ENCODE measurements at regions not wholly inside any gene's neighbourhood (a gene's known extent, or its start where the extent isn't known, plus 50 kb on each side); places are given as distances from the start of the nearest gene placed in this dataset.

- DNase-seq: no peak
These were observed 105.6 kb upstream of the HABP2 start for GRCh38 chr10:113447278-113447677.

- no peak for DNase-seq
These were observed 103.7 kb upstream of the HABP2 start for GRCh38 chr10:113449006-113449695.

- DNase-seq: no peak
These were observed 102.6 kb upstream of the HABP2 start for GRCh38 chr10:113450046-113450804.

- DNase-seq: no peak
These were observed 101.9 kb upstream of the HABP2 start for GRCh38 chr10:113450906-113451305.

- no peak for DNase-seq
These were observed 100.6 kb upstream of the HABP2 start for GRCh38 chr10:113452146-113452845.

DNA sequence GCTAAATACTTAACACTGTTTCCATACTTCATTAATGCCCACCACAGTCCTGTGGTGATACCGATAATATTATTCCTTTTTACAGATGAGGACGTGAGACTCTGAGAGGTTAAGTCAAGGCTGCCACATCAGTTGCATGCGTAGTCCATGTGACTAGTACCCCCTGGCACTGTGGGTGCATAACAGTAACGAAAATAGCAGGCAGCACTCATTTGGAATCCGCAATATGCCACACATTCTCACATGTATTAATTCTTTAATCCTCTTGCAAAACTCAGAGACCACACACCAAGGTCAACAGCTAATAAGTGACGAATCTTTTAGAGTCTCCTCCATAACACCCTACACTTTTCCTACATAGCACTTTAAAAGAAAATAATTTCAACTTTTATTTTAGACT is 99.5 kb upstream of the HABP2 start:
- no peak for DNase-seq

DNA sequence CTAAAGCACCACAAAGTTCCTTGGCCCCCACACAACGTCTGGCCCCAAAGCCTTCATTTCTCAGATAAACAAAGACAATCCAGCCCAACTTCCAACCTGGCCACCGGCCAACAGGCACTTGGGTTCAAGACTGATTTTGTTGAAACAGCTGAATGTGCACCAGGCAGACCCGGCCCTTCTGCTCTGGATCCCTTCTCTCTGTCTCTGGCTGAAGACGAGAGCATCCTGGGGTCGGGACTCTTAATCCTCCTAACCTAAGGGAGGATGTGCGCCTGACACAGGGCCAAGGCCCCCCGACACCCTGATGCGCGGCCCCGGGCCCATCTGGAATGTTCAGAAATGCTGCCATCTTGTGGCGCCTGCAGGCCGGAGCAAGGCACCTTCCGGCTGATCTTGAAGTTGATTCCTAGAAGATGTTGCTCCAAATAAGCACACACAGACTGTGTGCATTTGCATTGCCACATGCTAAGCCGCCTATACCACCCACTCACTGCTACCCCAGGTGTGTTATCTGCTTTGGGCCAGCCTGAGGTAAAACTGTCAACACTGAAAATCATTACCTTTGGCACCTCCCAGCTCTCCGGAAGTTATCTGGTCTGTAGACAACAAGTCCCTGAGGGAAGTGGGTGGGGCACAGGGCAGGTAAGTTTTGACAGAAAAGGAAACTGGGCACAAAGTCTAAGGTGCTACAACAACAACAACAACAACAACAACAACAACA is 98.4 kb upstream of the HABP2 start:
- no peak for DNase-seq

DNA sequence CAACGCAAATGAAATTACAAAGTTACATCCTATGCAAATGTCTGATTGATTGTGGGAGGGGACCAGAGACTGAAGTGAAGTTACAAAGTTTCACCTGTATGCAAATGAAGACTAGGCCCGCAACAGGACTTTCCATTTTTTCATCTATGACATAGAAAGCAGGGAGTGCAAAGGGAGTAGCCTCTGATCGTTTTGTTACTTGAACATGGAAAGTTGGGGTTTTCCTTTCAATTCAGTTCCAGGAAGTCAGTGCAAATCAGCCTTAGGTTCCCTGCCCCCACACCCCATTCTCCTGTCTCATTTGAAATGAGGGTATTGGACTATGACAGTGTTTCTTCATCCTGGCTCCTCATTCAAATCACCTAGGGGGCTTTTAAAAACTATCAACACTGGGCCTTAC is 96.9 kb upstream of the HABP2 start:
- DNase-seq: no peak

DNA sequence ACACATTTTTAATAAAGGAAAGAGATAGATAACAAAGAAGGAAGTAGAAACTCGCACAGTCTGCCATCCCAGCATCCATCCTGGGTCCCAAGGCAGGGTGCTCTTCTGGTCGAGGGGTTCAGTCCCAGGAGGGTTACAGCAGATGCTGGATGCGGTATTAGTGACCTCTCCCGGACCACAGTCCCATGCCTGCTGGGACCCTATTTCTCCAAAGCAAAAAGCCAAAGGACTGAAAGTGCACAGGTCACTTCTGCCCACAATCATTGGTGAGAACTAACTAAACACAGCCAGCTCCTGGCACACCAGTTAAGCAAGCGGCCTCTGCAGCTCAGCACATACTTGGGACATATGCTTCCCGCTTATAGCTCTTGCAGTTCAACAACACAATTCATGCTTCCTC is 96.1 kb upstream of the HABP2 start:
- DNase-seq: no peak

- no peak for DNase-seq
These were observed 95.4 kb upstream of the HABP2 start for GRCh38 chr10:113457408-113457807.

GRCh38 chr10:113458451-113458850 is 94.4 kb upstream of the HABP2 start:
- DNase-seq: no peak

GRCh38 chr10:113458944-113459343 is 93.9 kb upstream of the HABP2 start:
- DNase-seq: no peak

DNA sequence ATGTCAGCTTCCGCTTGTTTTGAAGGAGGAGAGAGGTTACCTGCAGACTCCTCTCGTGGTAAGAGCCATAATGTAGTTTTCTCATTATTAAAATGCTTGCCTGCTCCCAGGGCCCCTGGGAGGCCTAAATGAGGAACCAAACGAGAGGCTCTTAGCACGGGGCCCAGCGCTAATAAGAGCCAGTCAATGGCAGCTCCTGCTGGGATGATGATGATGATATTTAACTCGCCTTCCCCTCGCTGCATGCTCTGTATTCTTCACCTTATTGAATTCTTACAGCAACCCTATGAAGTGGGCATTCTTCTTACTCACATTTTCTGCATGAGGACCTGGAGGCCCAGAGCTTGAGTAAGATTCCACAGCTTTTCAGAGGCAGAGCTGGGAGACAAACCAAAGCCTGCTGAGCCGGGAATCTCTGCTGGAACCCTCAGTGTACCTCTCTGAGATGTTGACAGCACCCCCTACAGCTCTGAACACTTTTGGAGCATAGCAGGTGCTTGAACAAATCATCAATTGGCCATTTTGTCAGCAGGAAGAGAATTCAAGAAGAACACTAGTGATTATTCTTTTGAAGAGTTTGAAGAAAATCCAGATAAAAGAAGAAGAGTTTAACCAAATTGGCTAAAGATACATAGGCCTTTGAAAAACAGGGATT is 93.1 kb upstream of the HABP2 start:
- no peak for DNase-seq

- no peak for DNase-seq
These were observed 89.8 kb upstream of the HABP2 start for GRCh38 chr10:113463083-113463482.

- no peak for DNase-seq
These were observed 89.1 kb upstream of the HABP2 start for GRCh38 chr10:113463777-113464176.

- no peak for DNase-seq
These were observed 83.1 kb upstream of the HABP2 start for GRCh38 chr10:113469796-113470195.

DNA sequence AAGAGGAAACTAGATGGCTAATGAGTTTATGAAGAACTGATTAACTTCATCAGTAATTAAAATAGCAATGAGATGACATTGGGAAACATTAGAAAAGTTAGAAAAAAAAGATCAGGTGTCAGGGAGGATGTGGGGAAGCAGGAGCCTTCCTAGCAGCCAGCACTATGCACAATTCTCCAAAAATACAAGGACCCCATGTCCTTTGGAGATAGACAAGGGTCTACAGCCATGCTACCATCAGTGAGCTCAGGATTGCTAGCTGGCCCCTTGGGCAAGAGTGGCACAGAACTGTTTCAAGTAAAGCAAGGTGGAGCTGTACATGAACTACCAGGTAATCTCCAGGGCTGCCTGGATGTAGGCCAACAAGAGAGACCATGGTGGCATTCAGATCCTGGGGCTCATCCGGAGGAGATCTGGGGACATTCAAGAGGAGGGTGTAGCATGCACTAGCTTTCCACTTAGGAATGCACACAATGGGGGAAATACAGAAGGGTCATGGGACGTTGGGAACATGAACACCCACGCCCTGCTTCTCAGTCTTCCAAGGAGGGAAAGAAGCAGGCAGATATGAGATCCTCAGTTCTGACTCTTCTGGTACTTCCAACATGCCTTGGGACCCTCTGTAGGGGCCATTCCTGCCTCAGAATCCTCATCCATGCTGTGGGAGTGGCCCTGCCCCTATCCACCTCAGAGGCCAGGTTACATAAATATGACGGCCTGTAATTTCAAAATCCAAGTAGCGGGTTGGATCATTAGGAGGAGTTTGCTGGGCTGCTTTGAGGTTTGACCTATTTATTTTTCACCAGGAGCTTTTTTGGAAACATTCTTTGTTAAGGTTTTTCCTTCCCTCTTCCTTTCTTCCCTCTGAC is 82.2 kb upstream of the HABP2 start:
- DNase-seq: no peak

- DNase-seq: no peak
These were observed 81.4 kb upstream of the HABP2 start for GRCh38 chr10:113471241-113471996.

DNA sequence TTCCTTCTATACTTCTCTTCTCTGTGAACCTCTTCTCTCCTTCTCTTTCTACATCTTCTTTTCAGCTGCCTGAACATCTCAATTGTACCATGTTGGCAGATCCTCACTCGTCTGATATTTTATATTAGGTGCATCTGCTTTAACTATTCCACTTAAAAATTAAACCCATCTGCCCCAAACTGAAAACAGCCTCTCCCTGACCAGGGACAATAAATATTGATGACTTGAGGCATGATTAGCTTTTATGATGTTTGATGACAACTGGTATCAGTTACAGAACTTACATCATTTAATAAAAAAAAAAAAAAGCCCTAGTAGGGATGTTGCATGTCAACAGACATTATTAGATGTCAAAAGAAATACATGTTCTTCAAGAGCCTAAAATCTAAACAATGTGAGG is 79.8 kb upstream of the HABP2 start:
- DNase-seq: no peak

DNA sequence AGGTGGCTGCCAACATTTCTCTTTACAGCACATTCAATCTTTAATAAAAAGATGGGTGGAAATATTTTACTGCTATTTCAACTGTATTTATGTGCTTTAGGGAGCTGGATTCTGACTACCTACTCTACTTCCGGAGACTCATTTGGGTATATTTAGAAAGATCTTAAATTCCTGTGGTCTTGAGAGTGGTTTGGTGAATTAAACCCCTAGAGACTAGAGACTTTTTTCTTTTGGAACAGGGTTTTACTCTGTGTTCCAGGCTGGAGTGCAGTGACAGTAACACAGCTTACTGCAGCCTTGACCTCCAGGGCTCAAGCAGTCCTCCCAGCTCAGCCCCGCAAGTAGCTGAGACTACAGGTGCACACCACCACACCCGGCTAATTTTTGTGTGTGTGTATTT is 79.0 kb upstream of the HABP2 start:
- no peak for DNase-seq

- DNase-seq: no peak
These were observed 78.1 kb upstream of the HABP2 start for GRCh38 chr10:113474752-113475151.

All from NCI-H226 (cell line).